ENCODE measurements at regions not wholly inside any gene's neighbourhood (a gene's known extent, or its start where the extent isn't known, plus 50 kb on each side); places are given as distances from the start of the nearest gene placed in this dataset.

GRCh38 chr20:11426948-11427347 is 490.7 kb upstream of the BTBD3 start:
- TF ChIP-seq POLR2AphosphoS5 (IDR thresholded peaks at IDR 0.05) = no peak
- TF ChIP-seq CTCF (IDR thresholded peaks at IDR 0.05) = no peak
- TF ChIP-seq POLR2A (IDR thresholded peaks at IDR 0.05) = no peak
- no peak for TF ChIP-seq EP300 (IDR thresholded peaks at IDR 0.05)
- H3K27me3 ChIP-seq = no peaks in the 10 kb centered on the region
- no peaks in the 10 kb centered on the region for H3K36me3 ChIP-seq
- H3K9me3 ChIP-seq = no peaks in the 10 kb centered on the region
- 71 to 77% methylated on average over 3 of the region's 3 CpGs for WGBS, 2 donors
- H3K27ac ChIP-seq = no peak overlapping the region
- no peak overlapping the region for H3K4me3 ChIP-seq
- DNase-seq = no peak
- peaks cover 0 to 6% (median 3%) of the 10 kb centered on the region in 4 donors for H3K4me1 ChIP-seq
- intact Hi-C loops (cut with DNase I) = no loop called here

- WGBS, 2 donors = 69 to 82% methylated on average over 2 of the region's 2 CpGs
- Histone ChIP-seq H3K9me3 (peaks cover 0 to 3% (median 0%) of the 10 kb centered on the region in 4 donors), H3K4me1 (peaks cover 0 to 6% (median 3%) of the 10 kb centered on the region in 4 donors), H3K4me3 (no peak overlapping the region), H3K27me3 (no peaks in the 10 kb centered on the region), H3K36me3 (no peaks in the 10 kb centered on the region), H3K27ac (no peak overlapping the region)
- TF ChIP-seq EP300 (IDR thresholded peaks at IDR 0.05) = no peak
- no peak for TF ChIP-seq CTCF (IDR thresholded peaks at IDR 0.05)
- TF ChIP-seq POLR2A (IDR thresholded peaks at IDR 0.05) = no peak
- TF ChIP-seq POLR2AphosphoS5 (IDR thresholded peaks at IDR 0.05) = no peak
- intact Hi-C loops (cut with DNase I) = no loop called here
- no peak for DNase-seq
Measured at GRCh38 chr20:11429168-11429567, 488.5 kb upstream of the BTBD3 start.

- H3K27ac ChIP-seq = no peak overlapping the region
- WGBS, 2 donors = 71 to 85% methylated on average over 5 of the region's 5 CpGs
Measured at GRCh38 chr20:11429889-11430519, 487.7 kb upstream of the BTBD3 start.

GRCh38 chr20:11430652-11431051 is 487.0 kb upstream of the BTBD3 start:
- Histone ChIP-seq H3K27me3 (no peaks in the 10 kb centered on the region), H3K9me3 (peaks cover 0 to 3% (median 0%) of the 10 kb centered on the region in 4 donors), H3K4me1 (peaks cover 0 to 6% (median 3%) of the 10 kb centered on the region in 4 donors), H3K4me3 (no peak overlapping the region), H3K27ac (no peak overlapping the region), H3K36me3 (no peaks in the 10 kb centered on the region)
- intact Hi-C loops (cut with DNase I) = no loop called here
- DNase-seq = no peak
- 83 to 86% methylated on average over 3 of the region's 3 CpGs for WGBS, 2 donors
- no peak for TF ChIP-seq POLR2AphosphoS5 (IDR thresholded peaks at IDR 0.05)
- no peak for TF ChIP-seq CTCF (IDR thresholded peaks at IDR 0.05)
- no peak for TF ChIP-seq EP300 (IDR thresholded peaks at IDR 0.05)
- no peak for TF ChIP-seq POLR2A (IDR thresholded peaks at IDR 0.05)

More at GRCh38 chr20:11429889-11430519, 487.7 kb upstream of the BTBD3 start:
- Histone ChIP-seq H3K4me3 (no peak overlapping the region), H3K4me1 (peaks cover 0 to 6% (median 3%) of the 10 kb centered on the region in 4 donors), H3K9me3 (peaks cover 0 to 3% (median 0%) of the 10 kb centered on the region in 4 donors), H3K36me3 (no peaks in the 10 kb centered on the region), H3K27me3 (no peaks in the 10 kb centered on the region)
- TF ChIP-seq POLR2AphosphoS5 (IDR thresholded peaks at IDR 0.05) = no peak
- TF ChIP-seq CTCF (IDR thresholded peaks at IDR 0.05) = no peak
- TF ChIP-seq EP300 (IDR thresholded peaks at IDR 0.05) = no peak
- intact Hi-C loops (cut with DNase I) = no loop called here
- DNase-seq = no peak

- no peak for TF ChIP-seq POLR2A (IDR thresholded peaks at IDR 0.05)
- TF ChIP-seq POLR2AphosphoS5 (IDR thresholded peaks at IDR 0.05) = no peak
- no peak for TF ChIP-seq CTCF (IDR thresholded peaks at IDR 0.05)
- TF ChIP-seq EP300 (IDR thresholded peaks at IDR 0.05) = no peak
- no peak overlapping the region for H3K4me3 ChIP-seq
- intact Hi-C loops (cut with DNase I) = no loop called here
- peaks cover 0 to 6% (median 2%) of the 10 kb centered on the region in 4 donors for H3K4me1 ChIP-seq
- 87 to 95% methylated on average over 1 of the region's 1 CpG for WGBS, 2 donors
- H3K27ac ChIP-seq = no peak overlapping the region
- H3K27me3 ChIP-seq = no peaks in the 10 kb centered on the region
- no peak for DNase-seq
- H3K9me3 ChIP-seq = peaks cover 0 to 3% (median 0%) of the 10 kb centered on the region in 4 donors
- H3K36me3 ChIP-seq = no peaks in the 10 kb centered on the region
Measured at GRCh38 chr20:11431621-11432020, 486.1 kb upstream of the BTBD3 start.

All from sigmoid colon (tissue), 6 donors.